ENCODE measurements at regions not wholly inside any gene's neighbourhood (a gene's known extent, or its start where the extent isn't known, plus 50 kb on each side); places are given as distances from the start of the nearest gene placed in this dataset.

DNA sequence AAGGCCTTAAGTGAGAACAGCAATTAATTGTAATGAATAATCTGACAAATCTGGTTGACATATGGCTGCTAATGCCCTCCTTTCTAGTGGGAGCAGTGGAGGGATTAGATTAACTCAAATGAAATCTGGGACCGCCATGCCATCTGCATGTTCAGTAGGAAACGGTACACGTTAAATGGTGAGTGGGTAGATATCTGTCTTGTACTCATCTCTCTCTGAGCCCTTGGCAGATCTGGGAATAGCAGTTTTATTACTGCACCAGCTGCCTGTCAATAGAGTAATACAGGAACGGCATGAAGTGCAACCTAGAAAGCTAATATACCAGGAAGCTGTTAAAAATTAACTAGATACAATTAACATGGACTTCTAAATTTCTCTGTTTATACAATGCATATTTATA, 258.8 kb downstream of the GPD2 start:
- Histone ChIP-seq H3K27ac (no peak overlapping the region), H3K9me3 (no peaks in the 10 kb centered on the region), H3K36me3 (no peaks in the 10 kb centered on the region), H3K4me3 (no peak overlapping the region), H3K4me1 (no peaks in the 10 kb centered on the region), H3K27me3 (ENCODE audit: low read depth) (no peaks in the 10 kb centered on the region)
- intact Hi-C loops (cut with DNase I): no loop called here
- TF ChIP-seq, protein P1, sequence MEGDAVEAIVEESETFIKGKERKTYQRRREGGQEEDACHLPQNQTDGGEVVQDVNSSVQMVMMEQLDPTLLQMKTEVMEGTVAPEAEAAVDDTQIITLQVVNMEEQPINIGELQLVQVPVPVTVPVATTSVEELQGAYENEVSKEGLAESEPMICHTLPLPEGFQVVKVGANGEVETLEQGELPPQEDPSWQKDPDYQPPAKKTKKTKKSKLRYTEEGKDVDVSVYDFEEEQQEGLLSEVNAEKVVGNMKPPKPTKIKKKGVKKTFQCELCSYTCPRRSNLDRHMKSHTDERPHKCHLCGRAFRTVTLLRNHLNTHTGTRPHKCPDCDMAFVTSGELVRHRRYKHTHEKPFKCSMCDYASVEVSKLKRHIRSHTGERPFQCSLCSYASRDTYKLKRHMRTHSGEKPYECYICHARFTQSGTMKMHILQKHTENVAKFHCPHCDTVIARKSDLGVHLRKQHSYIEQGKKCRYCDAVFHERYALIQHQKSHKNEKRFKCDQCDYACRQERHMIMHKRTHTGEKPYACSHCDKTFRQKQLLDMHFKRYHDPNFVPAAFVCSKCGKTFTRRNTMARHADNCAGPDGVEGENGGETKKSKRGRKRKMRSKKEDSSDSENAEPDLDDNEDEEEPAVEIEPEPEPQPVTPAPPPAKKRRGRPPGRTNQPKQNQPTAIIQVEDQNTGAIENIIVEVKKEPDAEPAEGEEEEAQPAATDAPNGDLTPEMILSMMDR (IDR thresholded peaks at IDR 0.05): no peak
- DNase-seq (no peak), ATAC-seq (no peak)

DNA sequence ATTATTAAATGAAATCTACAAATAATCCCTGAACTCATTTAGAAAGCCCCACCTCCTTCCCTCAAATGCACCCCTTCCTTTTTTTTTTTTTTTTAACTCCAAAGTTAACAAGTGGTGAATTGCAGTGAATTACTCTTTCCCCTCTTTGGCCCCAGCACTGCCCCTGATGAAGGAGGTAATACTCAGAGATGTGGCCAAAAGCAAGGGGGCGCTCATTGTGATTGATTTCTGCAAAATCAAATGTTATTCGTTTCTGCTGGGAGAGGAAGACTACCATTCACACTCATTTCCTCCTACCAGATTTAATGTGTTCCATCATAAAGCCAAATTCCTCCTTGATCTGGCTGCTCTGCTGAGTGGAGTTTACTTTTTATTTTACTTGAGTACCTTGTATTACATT, 259.4 kb downstream of the GPD2 start:
- intact Hi-C loops (cut with DNase I): no loop called here
- ATAC-seq: no peak

DNA sequence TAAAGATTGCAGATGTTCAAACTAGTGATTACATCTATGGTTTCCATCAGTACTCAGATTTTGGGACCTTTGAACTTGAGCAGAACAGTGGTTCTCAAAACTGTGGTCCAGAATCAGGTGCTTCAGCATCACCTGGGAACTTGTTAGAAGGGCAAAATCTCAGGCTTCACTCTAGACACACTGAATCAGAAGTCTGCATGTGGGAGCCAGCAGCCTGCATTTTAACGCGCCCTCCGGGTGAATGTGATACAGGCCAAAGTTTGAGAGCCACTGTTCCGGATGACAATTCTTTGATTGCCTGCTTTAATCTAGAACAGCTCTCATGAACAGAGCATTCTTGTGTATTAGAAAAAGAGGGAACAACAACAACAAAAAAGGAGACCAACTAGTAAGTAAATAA, 261.7 kb downstream of the GPD2 start:
- TF ChIP-seq, protein P1 (IDR thresholded peaks at IDR 0.05): no peak
- no peak overlapping the region for H3K4me3 ChIP-seq
- no peaks in the 10 kb centered on the region for H3K9me3 ChIP-seq
- intact Hi-C loops (cut with DNase I): no loop called here
- H3K4me1 ChIP-seq: no peaks in the 10 kb centered on the region
- H3K27me3 ChIP-seq (ENCODE audit: low read depth): no peaks in the 10 kb centered on the region
- no peak overlapping the region for H3K27ac ChIP-seq
- no peaks in the 10 kb centered on the region for H3K36me3 ChIP-seq
- no peak for DNase-seq
- no peak for ATAC-seq

More for the DNA sequence above, 259.4 kb downstream of the GPD2 start:
- no peak overlapping the region for H3K27ac ChIP-seq
- H3K36me3 ChIP-seq: no peaks in the 10 kb centered on the region
- no peaks in the 10 kb centered on the region for H3K9me3 ChIP-seq
- no peaks in the 10 kb centered on the region for H3K4me1 ChIP-seq
- no peak overlapping the region for H3K4me3 ChIP-seq
- DNase-seq: no peak
- TF ChIP-seq, protein P1 (IDR thresholded peaks at IDR 0.05): no peak
- no peaks in the 10 kb centered on the region for H3K27me3 ChIP-seq (ENCODE audit: low read depth)

DNA sequence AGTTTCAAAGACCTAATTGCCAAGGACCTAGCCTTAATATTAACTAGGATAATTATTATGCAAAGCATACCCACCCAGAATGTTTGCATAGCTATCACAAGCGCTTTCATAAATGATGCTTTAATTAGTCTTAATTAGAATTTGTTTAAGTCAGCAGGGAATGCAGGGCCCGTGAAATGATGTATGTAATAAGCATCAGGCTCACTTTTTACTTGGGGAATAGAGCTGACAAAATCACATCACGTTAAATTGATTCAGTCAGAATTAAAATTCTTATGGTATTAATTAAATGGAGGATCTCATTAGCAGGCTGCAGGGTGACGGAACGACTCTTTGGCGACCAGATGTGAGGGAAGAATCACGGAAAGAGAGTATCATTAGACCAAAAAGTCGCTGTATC, 264.5 kb downstream of the GPD2 start:
- Histone ChIP-seq H3K4me3 (no peak overlapping the region), H3K9me3 (no peaks in the 10 kb centered on the region), H3K4me1 (no peaks in the 10 kb centered on the region), H3K27ac (no peak overlapping the region), H3K36me3 (no peaks in the 10 kb centered on the region), H3K27me3 (ENCODE audit: low read depth) (no peaks in the 10 kb centered on the region)
- no peak for ATAC-seq
- no peak for DNase-seq
- intact Hi-C loops (cut with DNase I): no loop called here
- TF ChIP-seq, protein P1 (IDR thresholded peaks at IDR 0.05): no peak

DNA sequence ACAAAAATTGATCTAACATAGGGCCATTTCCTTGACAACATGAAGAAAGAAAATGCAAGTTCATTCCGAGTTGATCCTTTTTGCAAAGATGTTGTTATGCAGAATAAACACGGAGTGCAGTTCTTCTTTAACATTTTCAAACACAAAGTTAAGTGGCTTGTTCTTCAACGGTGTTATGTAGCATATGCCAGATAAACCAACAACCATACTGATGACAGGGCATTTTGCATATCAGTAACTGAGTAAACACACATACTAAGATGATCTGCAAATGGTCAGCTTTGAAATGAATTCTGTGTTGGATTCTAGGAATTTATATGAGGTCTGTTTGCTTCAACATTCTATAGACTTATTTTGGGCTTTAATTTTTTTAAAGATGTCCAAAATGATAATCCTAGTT, 266.4 kb downstream of the GPD2 start:
- no peak for DNase-seq
- Histone ChIP-seq H3K27me3 (ENCODE audit: low read depth) (no peaks in the 10 kb centered on the region), H3K9me3 (no peaks in the 10 kb centered on the region), H3K4me1 (no peaks in the 10 kb centered on the region), H3K27ac (no peak overlapping the region), H3K36me3 (no peaks in the 10 kb centered on the region), H3K4me3 (no peak overlapping the region)
- ATAC-seq: no peak
- TF ChIP-seq, protein P1 (IDR thresholded peaks at IDR 0.05): no peak
- intact Hi-C loops (cut with DNase I): no loop called here

DNA sequence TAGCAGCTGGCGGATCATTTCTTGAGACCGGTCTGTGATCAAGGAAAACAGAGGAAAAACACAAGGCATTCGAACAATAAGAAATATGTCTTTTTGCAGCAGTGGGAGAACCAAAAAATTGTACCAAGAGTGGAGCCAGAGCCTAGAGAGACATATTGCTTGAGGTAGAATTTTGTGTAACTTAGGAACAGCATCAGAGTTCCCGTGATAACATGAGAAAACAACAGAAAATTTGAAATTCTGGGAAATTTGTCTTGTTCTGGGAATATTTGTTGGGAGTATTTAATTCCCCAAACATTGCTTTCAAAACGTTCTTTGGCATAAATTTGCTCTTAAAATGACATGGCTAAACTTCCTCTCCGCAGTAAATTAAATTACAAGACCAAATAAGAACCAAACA, 267.5 kb downstream of the GPD2 start:
- ATAC-seq (no peak), DNase-seq (no peak)
- Histone ChIP-seq H3K27ac (no peak overlapping the region), H3K4me3 (no peak overlapping the region), H3K27me3 (ENCODE audit: low read depth) (no peaks in the 10 kb centered on the region), H3K4me1 (no peaks in the 10 kb centered on the region), H3K9me3 (no peaks in the 10 kb centered on the region), H3K36me3 (no peaks in the 10 kb centered on the region)
- intact Hi-C loops (cut with DNase I): no loop called here
- TF ChIP-seq, protein P1 (IDR thresholded peaks at IDR 0.05): no peak

Data from lower lobe of right lung (tissue), 2 donors.